Neural cell (in vitro differentiated cells): ENCODE measurements at regions not wholly inside any gene's neighbourhood (a gene's known extent, or its start where the extent isn't known, plus 50 kb on each side); places are given as distances from the start of the nearest gene placed in this dataset.

ENCODE experiments used
- H2AFZ ChIP-seq: fragments of 200-600, 300-800 bp; sonication (generic), shearing (Covaris generic); 2 replicates; pipeline ENCODE4 v1.6.0; 2014; ENCODE audit warnings: low read depth, mild to moderate bottlenecking, antibody characterized with exemption, low read length, moderate library complexity
- H3F3A ChIP-seq: fragments of 200-600 bp; shearing (Covaris generic); 2 replicates; pipeline ENCODE4 v1.6.1; 2016; ENCODE audit warnings: mild to moderate bottlenecking, moderate library complexity, mixed read lengths, antibody characterized with exemption, low read length; ENCODE audit not compliant: insufficient read depth, poor library complexity, severe bottlenecking
- H3K27ac ChIP-seq: fragments of 200-600, 300-800 bp; sonication (generic), shearing (Covaris generic); 2 replicates; pipeline ENCODE4 v1.5.1; 2014; ENCODE audit warnings: mild to moderate bottlenecking, low read length, moderate library complexity
- H3K27me3 ChIP-seq: fragments of 300-800, 200-600 bp; sonication (generic), shearing (Covaris generic); 2 replicates; pipeline ENCODE4 v1.6.0; 2014; ENCODE audit warnings: mild to moderate bottlenecking, low read depth, low read length, moderate library complexity; ENCODE audit not compliant: insufficient read depth
- H3K36me3 ChIP-seq: fragments of 300-800, 200-600 bp; sonication (generic), shearing (Covaris generic); 2 replicates; pipeline ENCODE4 v1.5.1; 2014; ENCODE audit warnings: mild to moderate bottlenecking, antibody characterized with exemption, low read length, moderate library complexity; ENCODE audit not compliant: insufficient read depth
- H3K4me2 ChIP-seq: fragments of 300-800, 200-600 bp; sonication (generic), shearing (Covaris generic); 2 replicates; pipeline ENCODE4 v1.6.0; 2014; ENCODE audit warnings: mild to moderate bottlenecking, low read length
- H3K4me3 ChIP-seq: fragments of 300-800, 200-600 bp; sonication (generic), shearing (Covaris generic); 2 replicates; pipeline ENCODE4 v1.5.1; 2014; ENCODE audit warnings: mild to moderate bottlenecking, low read length, moderate library complexity
- H3K79me2 ChIP-seq: fragments of 200-600 bp; shearing (Covaris generic); replicated peaks from 2 replicates; pipeline ENCODE4 v1.6.0; 2014; ENCODE audit warnings: mild to moderate bottlenecking, low read length, moderate library complexity; ENCODE audit not compliant: insufficient read depth
- H3K9ac ChIP-seq: fragments of 300-800, 200-600 bp; sonication (generic), shearing (Covaris generic); 2 replicates; pipeline ENCODE4 v1.6.1; 2016; ENCODE audit warnings: mild to moderate bottlenecking, low read length, mixed read lengths
- H3K9me2 ChIP-seq: fragments of 200-600 bp; shearing (Covaris generic); 2 replicates; pipeline ENCODE4 v1.6.1; 2016; ENCODE audit warnings: mild to moderate bottlenecking, low read length, mixed read lengths; ENCODE audit not compliant: insufficient read depth
- H3K9me3 ChIP-seq: fragments of 200-600, 300-800 bp; sonication (generic), shearing (Covaris generic); 2 replicates; pipeline ENCODE4 v1.6.1; 2016; ENCODE audit warnings: mild to moderate bottlenecking, mixed run types, low read length, moderate library complexity, mixed read lengths
- H4K20me1 ChIP-seq: fragments of 200-600 bp; shearing (Covaris generic); 2 replicates; pipeline ENCODE4 v1.6.1; 2016; ENCODE audit warnings: mild to moderate bottlenecking, mixed run types; ENCODE audit not compliant: insufficient read depth
- EP300 ChIP-seq: fragments of 450-650 bp; conservative IDR thresholded peaks from 2 replicates; pipeline ENCODE4 v1.6.1; 2014; ENCODE audit warnings: antibody characterized with exemption, mild to moderate bottlenecking, moderate library complexity; ENCODE audit not compliant: poor library complexity, severe bottlenecking
- EZH2 ChIP-seq: fragments of 200-600, 300-800 bp; shearing (Covaris generic), sonication (generic); IDR thresholded peaks from 2 replicates; pipeline ENCODE4 v1.6.1; 2014; ENCODE audit warnings: antibody characterized with exemption, low read length, borderline replicate concordance, mild to moderate bottlenecking; ENCODE audit not compliant: insufficient read depth, poor library complexity, severe bottlenecking
- MXI1 ChIP-seq: fragments of 450-650 bp; conservative IDR thresholded peaks from 2 replicates; pipeline ENCODE4 v1.6.1; 2014; ENCODE audit warnings: antibody characterized with exemption, mild to moderate bottlenecking; ENCODE audit not compliant: poor library complexity, severe bottlenecking
- POLR2AphosphoS5 ChIP-seq: IDR thresholded peaks from 2 replicates; pipeline ENCODE4 v1.6.1; 2012
- RAD21 ChIP-seq: fragments of 450-650 bp; conservative IDR thresholded peaks from 2 replicates; pipeline ENCODE4 v1.6.1; 2014; ENCODE audit warnings: antibody characterized with exemption, mild to moderate bottlenecking, moderate library complexity
- SMC3 ChIP-seq: fragments of 450-650 bp; conservative IDR thresholded peaks from 2 replicates; pipeline ENCODE4 v1.6.1; 2014; ENCODE audit warnings: antibody characterized with exemption, mild to moderate bottlenecking, moderate library complexity; ENCODE audit not compliant: poor library complexity
- TAF1 ChIP-seq: IDR thresholded peaks from 2 replicates; pipeline ENCODE4 v1.6.1; 2012; ENCODE audit warnings: low read depth
- TF ChIP-seq, protein P1 (sequence below): IDR thresholded peaks from 2 replicates; pipeline ENCODE4 v1.6.1; 2012; ENCODE audit warnings: borderline replicate concordance

DNA sequence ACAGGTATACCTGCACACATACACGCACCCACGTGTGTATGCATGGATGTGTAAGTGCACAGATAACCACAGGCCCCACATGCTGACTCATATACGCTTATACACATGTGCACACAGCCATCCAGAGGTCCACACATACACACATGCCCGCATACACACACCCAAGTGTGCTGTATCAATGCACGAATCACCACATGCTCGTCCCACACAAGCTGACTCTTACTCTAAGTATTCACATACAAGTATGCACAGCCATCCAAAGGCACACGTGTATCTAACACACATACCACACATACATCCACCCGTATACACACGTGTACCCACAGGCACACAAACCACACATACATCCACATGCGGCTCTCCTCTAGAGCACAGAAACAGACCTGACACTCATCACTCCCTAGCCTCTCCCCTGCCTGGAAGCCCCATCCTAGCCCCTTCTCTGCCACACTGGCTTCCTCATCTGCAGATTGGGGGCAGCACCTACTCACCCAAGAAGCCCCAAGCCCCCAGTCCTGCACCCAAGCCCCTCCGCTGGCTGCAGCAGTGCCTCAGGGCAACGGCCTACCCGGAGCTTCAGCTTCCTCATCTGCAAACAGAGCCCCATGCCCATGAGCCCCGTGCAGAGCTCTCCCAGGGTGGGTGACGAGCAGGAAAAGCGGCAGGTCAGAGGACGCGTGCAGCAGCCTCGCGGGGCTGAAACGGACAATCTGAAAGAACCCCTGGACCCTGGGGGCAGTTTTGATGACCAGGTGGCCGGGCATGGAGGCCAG lies 105.4 kb downstream of the NCOR2 start:
- no peaks in the 10 kb centered on the region for H4K20me1 ChIP-seq

GRCh38 chr12:124461241-124461673 lies 106.2 kb downstream of the NCOR2 start:
- TF ChIP-seq TAF1 (no peak), EZH2 (no peak), SMC3 (no peak), EP300 (no peak), MXI1 (no peak)
- Histone ChIP-seq H3K27me3 (no peaks in the 10 kb centered on the region), H3K27ac (no peak overlapping the region), H4K20me1 (no peaks in the 10 kb centered on the region), H3K9ac (no peak overlapping the region), H3K9me3 (no peaks in the 10 kb centered on the region), H3K4me3 (no peak overlapping the region), H2AFZ (no peak overlapping the region), H3F3A (no peaks in the 10 kb centered on the region), H3K79me2 (no peaks in the 10 kb centered on the region), H3K9me2 (no peaks in the 10 kb centered on the region), H3K4me2 (no peak overlapping the region), H3K36me3 (no peaks in the 10 kb centered on the region)

More for the DNA sequence above, 105.4 kb downstream of the NCOR2 start:
- Histone ChIP-seq H3K9me2 (no peaks in the 10 kb centered on the region), H3K27ac (no peak overlapping the region), H3K27me3 (no peaks in the 10 kb centered on the region), H3F3A (no peaks in the 10 kb centered on the region), H3K36me3 (no peaks in the 10 kb centered on the region), H3K9me3 (no peaks in the 10 kb centered on the region), H3K4me2 (no peak overlapping the region), H3K4me3 (no peak overlapping the region), H3K79me2 (no peaks in the 10 kb centered on the region), H3K9ac (no peak overlapping the region), H2AFZ (no peak overlapping the region)
- TF ChIP-seq, protein P1, sequence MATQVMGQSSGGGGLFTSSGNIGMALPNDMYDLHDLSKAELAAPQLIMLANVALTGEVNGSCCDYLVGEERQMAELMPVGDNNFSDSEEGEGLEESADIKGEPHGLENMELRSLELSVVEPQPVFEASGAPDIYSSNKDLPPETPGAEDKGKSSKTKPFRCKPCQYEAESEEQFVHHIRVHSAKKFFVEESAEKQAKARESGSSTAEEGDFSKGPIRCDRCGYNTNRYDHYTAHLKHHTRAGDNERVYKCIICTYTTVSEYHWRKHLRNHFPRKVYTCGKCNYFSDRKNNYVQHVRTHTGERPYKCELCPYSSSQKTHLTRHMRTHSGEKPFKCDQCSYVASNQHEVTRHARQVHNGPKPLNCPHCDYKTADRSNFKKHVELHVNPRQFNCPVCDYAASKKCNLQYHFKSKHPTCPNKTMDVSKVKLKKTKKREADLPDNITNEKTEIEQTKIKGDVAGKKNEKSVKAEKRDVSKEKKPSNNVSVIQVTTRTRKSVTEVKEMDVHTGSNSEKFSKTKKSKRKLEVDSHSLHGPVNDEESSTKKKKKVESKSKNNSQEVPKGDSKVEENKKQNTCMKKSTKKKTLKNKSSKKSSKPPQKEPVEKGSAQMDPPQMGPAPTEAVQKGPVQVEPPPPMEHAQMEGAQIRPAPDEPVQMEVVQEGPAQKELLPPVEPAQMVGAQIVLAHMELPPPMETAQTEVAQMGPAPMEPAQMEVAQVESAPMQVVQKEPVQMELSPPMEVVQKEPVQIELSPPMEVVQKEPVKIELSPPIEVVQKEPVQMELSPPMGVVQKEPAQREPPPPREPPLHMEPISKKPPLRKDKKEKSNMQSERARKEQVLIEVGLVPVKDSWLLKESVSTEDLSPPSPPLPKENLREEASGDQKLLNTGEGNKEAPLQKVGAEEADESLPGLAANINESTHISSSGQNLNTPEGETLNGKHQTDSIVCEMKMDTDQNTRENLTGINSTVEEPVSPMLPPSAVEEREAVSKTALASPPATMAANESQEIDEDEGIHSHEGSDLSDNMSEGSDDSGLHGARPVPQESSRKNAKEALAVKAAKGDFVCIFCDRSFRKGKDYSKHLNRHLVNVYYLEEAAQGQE, result no peak
- TF ChIP-seq MXI1 (no peak), RAD21 (no peak), SMC3 (no peak), POLR2AphosphoS5 (no peak), TAF1 (no peak), EP300 (no peak)

DNA sequence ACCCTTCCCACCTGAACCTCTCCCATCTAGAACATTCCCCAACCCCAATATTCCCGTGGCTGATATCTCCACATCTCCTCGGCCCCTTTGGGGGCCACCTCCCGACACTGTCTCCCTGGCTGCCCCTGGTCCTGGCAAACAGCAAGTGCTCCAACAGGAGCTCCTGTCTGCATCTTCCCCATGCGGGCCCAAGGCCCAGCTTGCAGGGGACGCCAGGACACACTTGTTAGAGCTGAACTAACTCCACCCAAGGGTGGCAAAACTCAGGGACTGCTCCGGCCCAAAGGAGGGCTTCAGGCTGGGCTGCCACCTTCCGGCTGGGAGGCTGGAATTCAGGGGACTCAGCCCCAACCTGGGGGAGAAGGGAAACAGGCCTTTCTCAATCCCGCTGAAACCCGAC lies 106.6 kb downstream of the NCOR2 start:
- no peaks in the 10 kb centered on the region for H3K9me2 ChIP-seq
- no peak overlapping the region for H3K27ac ChIP-seq
- no peak overlapping the region for H3K4me2 ChIP-seq
- TF ChIP-seq MXI1 (no peak), POLR2AphosphoS5 (no peak), SMC3 (no peak), EZH2 (no peak), EP300 (no peak), TAF1 (no peak), RAD21 (no peak)
- TF ChIP-seq, protein P1, result no peak
- no peak overlapping the region for H3K9ac ChIP-seq
- H3K4me3 ChIP-seq, result no peak overlapping the region
- H4K20me1 ChIP-seq, result no peaks in the 10 kb centered on the region
- no peaks in the 10 kb centered on the region for H3F3A ChIP-seq
- H3K9me3 ChIP-seq, result no peaks in the 10 kb centered on the region
- no peaks in the 10 kb centered on the region for H3K27me3 ChIP-seq
- no peaks in the 10 kb centered on the region for H3K36me3 ChIP-seq
- H2AFZ ChIP-seq, result no peak overlapping the region
- no peaks in the 10 kb centered on the region for H3K79me2 ChIP-seq
